ENCODE measurements at regions not wholly inside any gene's neighbourhood (a gene's known extent, or its start where the extent isn't known, plus 50 kb on each side); places are given as distances from the start of the nearest gene placed in this dataset.

DNA sequence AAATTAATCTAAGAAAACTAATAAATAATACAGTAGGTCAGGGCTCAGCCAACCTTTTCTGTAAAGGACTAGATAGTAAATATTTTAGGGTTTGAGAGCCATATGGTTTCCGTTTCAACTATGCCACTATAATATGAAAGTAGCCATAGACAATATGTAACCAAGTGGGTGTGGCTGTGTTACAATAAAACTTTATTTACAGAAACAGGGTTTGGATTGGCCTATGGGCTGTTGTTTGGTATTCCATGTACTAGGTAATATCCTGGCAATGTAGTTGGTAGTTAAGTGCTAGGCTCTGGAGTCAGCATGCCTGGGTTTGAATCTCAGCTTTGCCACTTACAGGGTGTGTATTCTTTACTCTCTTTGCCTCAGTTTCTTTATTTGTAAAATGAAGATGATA is 156.5 kb upstream of the RPH3A start:
- no peaks in the 10 kb centered on the region for H3K27me3 ChIP-seq
- H3K4me1 ChIP-seq (replicated peaks in 1 of 2): no peaks in the 10 kb centered on the region
- 68 to 83% (median 82%) methylated on average over 1 of the region's 1 CpG for WGBS, 4 donors
- TF ChIP-seq POLR2A (IDR thresholded peaks at IDR 0.05): no peak
- TF ChIP-seq, protein P1, sequence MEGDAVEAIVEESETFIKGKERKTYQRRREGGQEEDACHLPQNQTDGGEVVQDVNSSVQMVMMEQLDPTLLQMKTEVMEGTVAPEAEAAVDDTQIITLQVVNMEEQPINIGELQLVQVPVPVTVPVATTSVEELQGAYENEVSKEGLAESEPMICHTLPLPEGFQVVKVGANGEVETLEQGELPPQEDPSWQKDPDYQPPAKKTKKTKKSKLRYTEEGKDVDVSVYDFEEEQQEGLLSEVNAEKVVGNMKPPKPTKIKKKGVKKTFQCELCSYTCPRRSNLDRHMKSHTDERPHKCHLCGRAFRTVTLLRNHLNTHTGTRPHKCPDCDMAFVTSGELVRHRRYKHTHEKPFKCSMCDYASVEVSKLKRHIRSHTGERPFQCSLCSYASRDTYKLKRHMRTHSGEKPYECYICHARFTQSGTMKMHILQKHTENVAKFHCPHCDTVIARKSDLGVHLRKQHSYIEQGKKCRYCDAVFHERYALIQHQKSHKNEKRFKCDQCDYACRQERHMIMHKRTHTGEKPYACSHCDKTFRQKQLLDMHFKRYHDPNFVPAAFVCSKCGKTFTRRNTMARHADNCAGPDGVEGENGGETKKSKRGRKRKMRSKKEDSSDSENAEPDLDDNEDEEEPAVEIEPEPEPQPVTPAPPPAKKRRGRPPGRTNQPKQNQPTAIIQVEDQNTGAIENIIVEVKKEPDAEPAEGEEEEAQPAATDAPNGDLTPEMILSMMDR (IDR thresholded peaks at IDR 0.05): no peak
- DNase-seq: no peak
- no peaks in the 10 kb centered on the region for H3K36me3 ChIP-seq (replicated peaks in 1 of 2)
- H3K27ac ChIP-seq: no peak overlapping the region
- intact Hi-C loops (cut with DNase I): no loop called here
- H3K4me3 ChIP-seq: no peak overlapping the region
- no peaks in the 10 kb centered on the region for H3K9me3 ChIP-seq (replicated peaks in 1 of 3)

DNA sequence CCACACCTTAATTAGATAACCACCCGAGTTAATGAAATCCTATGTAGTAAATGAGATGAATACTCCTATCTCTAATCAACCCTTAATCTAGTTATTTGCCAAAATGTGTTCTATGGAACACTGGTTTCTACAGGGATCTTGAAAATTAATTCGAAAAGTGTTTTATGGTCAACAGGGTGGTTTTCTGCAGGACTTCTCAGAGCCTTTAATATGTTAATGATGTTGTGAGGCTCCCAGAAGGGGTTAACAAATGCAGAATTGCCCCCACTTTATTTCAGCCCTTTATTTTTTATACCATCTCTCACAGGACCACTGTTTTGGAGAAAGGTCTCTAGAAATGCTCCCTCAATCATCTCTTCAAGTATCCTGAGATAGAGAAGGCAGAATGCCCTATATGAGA is 153.1 kb upstream of the RPH3A start:
- TF ChIP-seq, protein P1 (IDR thresholded peaks at IDR 0.05): no peak
- 58 to 81% (median 70%) methylated on average over 2 of the region's 2 CpGs for WGBS, 4 donors
- Histone ChIP-seq H3K9me3 (replicated peaks in 1 of 3) (no peaks in the 10 kb centered on the region), H3K4me1 (replicated peaks in 1 of 2) (no peaks in the 10 kb centered on the region), H3K36me3 (replicated peaks in 1 of 2) (no peaks in the 10 kb centered on the region), H3K27ac (no peak overlapping the region), H3K27me3 (no peaks in the 10 kb centered on the region), H3K4me3 (no peak overlapping the region)
- intact Hi-C loops (cut with DNase I): no loop called here
- no peak for DNase-seq

DNA sequence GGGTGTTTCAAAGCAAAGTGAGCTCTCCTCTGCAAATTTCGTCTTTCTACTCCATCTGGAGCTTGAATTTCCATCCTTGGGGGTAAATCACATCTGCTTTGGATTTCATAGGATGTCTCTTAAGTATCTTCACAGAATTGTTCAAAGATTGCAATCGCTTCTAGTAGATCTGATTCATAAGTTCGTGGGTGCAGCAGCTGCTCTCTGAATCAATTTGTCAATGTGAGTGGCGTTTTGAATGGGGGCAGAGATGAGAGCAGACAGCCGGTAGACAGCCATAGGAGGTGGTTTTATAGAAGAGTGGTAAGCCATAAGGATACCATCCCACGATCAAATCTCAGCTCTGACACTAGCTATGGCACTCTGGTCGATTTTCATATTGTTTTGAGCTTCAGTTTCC is 146.0 kb upstream of the RPH3A start:
- TF ChIP-seq, protein P1 (IDR thresholded peaks at IDR 0.05): no peak
- TF ChIP-seq POLR2A (IDR thresholded peaks at IDR 0.05): no peak
- intact Hi-C loops (cut with DNase I): no loop called here
- no peak overlapping the region for H3K27ac ChIP-seq
- no peaks in the 10 kb centered on the region for H3K36me3 ChIP-seq (replicated peaks in 1 of 2)
- H3K4me1 ChIP-seq (replicated peaks in 1 of 2): no peaks in the 10 kb centered on the region
- no peaks in the 10 kb centered on the region for H3K9me3 ChIP-seq (replicated peaks in 1 of 3)
- H3K27me3 ChIP-seq: no peaks in the 10 kb centered on the region
- no peak for DNase-seq
- H3K4me3 ChIP-seq: no peak overlapping the region
- WGBS, 4 donors: 48 to 53% (median 51%) methylated on average over 7 of the region's 7 CpGs

DNA sequence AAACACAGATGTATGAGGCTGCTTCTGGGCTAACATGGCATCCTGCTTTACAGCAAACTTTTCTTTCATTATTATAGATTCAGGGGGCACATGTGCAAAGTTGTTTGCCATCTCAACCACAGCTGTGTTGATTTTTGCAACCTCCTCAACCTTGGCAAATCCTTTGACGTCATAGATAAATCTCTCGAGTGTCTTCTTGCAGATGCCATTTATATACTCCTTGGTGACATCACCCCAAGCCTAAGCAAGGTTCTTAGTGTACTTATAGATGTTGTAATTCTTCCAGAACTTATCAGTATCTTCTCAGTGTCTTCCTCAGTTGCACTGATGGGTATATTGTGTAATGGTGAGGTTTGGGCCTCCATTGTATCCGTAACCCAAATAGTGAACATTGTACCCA is 135.4 kb upstream of the RPH3A start:
- Histone ChIP-seq H3K4me1 (replicated peaks in 1 of 2) (no peaks in the 10 kb centered on the region), H3K27ac (no peak overlapping the region), H3K9me3 (replicated peaks in 1 of 3) (no peaks in the 10 kb centered on the region), H3K36me3 (replicated peaks in 1 of 2) (no peaks in the 10 kb centered on the region), H3K4me3 (no peak overlapping the region), H3K27me3 (no peaks in the 10 kb centered on the region)
- no peak for DNase-seq
- intact Hi-C loops (cut with DNase I): no loop called here
- WGBS, 4 donors: 50 to 91% (median 77%) methylated on average over 3 of the region's 3 CpGs
- TF ChIP-seq POLR2A (IDR thresholded peaks at IDR 0.05): no peak
- TF ChIP-seq, protein P1 (IDR thresholded peaks at IDR 0.05): no peak

Measured in adrenal gland (tissue), 9 donors.